ENCODE measurements at regions not wholly inside any gene's neighbourhood (a gene's known extent, or its start where the extent isn't known, plus 50 kb on each side); places are given as distances from the start of the nearest gene placed in this dataset.
A peak's percentile ranks its signal among the peaks of the same experiment; 100 is the strongest.

GRCh38 chr5:131079232-131079631 lies 85.8 kb downstream of the HINT1 start:
- no peak for TF ChIP-seq ZFX (IDR thresholded peaks at IDR 0.05)
- TF ChIP-seq, protein P1, sequence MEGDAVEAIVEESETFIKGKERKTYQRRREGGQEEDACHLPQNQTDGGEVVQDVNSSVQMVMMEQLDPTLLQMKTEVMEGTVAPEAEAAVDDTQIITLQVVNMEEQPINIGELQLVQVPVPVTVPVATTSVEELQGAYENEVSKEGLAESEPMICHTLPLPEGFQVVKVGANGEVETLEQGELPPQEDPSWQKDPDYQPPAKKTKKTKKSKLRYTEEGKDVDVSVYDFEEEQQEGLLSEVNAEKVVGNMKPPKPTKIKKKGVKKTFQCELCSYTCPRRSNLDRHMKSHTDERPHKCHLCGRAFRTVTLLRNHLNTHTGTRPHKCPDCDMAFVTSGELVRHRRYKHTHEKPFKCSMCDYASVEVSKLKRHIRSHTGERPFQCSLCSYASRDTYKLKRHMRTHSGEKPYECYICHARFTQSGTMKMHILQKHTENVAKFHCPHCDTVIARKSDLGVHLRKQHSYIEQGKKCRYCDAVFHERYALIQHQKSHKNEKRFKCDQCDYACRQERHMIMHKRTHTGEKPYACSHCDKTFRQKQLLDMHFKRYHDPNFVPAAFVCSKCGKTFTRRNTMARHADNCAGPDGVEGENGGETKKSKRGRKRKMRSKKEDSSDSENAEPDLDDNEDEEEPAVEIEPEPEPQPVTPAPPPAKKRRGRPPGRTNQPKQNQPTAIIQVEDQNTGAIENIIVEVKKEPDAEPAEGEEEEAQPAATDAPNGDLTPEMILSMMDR (conservative IDR thresholded peaks at IDR 0.05): no peak
- H3K27ac ChIP-seq: no peak overlapping the region

DNA sequence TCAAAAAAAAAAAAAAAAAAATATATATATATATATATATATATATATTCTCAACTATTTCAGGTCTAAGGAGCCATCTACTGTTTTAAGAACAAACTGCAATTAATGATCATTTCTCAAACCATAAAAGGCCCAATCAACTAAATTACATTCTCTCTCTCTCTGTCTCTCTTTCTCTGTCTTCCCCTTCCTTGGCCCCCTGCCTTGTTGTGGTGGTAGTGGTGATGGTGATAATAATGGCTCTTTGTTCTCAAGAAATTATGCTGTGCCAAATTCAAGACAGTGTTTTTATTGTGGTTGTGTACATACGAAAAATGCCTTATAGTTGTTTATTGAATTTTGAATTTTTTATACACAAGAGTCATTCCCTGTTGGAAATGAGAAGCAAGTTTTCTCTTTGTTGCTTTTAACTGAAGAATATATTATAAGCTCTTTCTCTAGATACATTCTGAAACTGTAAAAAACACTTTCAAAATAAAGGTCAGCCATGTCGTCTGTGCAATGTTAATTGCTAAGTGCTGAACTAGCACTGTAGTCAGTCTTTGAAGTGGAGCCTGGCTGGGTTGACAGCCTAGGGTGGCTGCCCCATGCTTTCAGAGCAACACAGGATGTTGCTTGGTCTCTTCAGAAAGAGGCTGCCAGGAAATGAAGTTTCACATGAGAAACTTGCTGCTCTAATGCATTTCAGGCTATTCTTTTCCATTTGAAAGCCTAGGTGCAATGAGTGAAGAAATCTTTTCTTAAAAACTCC lies 96.0 kb downstream of the HINT1 start:
- no peak for TF ChIP-seq ZFX (IDR thresholded peaks at IDR 0.05)
- TF ChIP-seq, protein P1 (conservative IDR thresholded peaks at IDR 0.05): peak; percentile 15

DNA sequence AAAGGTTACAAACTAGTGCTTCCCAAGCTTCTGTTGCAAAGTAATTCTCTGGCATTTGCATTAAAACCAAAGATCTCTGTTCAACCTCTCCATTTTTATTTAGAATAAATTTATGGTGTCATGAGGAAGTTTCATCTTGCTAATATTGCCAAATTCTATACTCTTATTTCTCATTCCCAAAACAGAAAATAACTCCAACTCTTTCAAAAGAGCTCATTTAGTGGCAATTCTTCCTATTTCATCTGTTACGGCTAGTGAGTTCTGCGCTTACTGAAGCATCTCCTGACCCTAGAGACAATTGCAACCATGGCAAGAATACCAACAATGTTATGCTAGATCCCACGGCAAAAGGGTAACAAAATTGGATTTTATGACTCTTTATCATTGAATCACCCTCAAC lies 97.0 kb downstream of the HINT1 start:
- TF ChIP-seq ZFX (IDR thresholded peaks at IDR 0.05): no peak
- TF ChIP-seq, protein P1 (conservative IDR thresholded peaks at IDR 0.05): no peak
- H3K27ac ChIP-seq: no peak overlapping the region

More for the DNA sequence above, 96.0 kb downstream of the HINT1 start:
- H3K27ac ChIP-seq: no peak overlapping the region

DNA sequence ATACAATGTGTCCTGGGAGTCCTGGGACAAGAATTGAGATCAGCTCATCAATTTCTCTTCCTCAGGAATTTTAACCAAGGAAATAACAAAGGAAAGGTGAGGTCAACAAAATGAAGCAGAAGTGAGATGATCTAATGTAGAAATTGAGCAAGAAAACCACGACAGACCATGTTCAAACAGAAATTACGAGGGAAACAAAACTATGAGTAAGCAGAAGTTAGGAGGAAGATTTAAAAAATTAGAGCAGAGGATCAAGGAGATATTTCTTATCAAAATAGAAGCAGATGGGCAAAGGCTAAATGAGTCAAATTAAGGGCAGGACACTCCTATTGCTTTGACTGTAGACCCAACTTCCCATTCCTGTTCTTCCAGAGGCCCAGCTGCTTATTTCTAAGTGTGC lies 97.4 kb downstream of the HINT1 start:
- TF ChIP-seq, protein P1 (conservative IDR thresholded peaks at IDR 0.05): no peak
- TF ChIP-seq ZFX (IDR thresholded peaks at IDR 0.05): no peak
- H3K27ac ChIP-seq: no peak overlapping the region

DNA sequence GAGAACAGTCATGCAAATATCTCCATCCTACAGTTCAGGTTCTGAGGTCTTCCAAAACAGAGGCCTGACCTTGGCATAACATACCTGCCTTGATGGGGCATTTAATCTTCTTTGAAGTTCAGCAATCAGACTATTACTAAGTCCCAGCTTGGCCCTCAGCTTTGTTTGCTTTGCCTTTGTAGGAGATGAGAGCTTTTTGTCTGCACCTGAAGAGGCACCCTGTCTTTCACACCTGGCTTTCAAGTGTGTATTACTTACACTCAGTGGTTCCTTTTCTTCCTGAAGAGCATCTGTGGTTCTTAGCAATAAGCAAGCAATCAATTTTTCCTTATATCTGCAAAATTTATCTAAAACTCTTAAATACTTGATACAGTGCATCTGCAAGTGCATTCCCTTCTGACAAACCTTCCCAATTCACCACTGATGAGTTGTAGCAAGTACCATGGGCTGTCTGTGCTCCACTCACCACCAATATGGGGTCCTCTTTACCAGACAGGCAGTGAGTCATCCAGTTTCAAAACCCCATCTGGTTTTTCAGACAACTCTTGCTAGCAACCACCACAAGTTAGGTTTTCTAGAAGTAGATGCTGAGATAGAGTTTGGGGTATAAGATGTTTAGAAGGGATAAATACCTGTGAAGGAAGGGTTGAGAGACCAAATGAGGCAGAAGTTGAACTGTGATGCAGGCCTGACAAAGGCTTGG lies 100.2 kb downstream of the HINT1 start:
- TF ChIP-seq, protein P1 (conservative IDR thresholded peaks at IDR 0.05): no peak
- no peak for TF ChIP-seq ZFX (IDR thresholded peaks at IDR 0.05)
- no peak overlapping the region for H3K27ac ChIP-seq

- H3K27ac ChIP-seq: no peak overlapping the region
- TF ChIP-seq, protein P1 (conservative IDR thresholded peaks at IDR 0.05): no peak
- TF ChIP-seq ZFX (IDR thresholded peaks at IDR 0.05): no peak
Measured at GRCh38 chr5:131042021-131042789, 122.9 kb downstream of the HINT1 start.

GRCh38 chr5:131023498-131023865 lies 141.6 kb downstream of the HINT1 start:
- TF ChIP-seq, protein P1 (conservative IDR thresholded peaks at IDR 0.05): no peak
- no peak for TF ChIP-seq ZFX (IDR thresholded peaks at IDR 0.05)
- no peak overlapping the region for H3K27ac ChIP-seq
